GM12878 (cell line): ENCODE measurements at regions not wholly inside any gene's neighbourhood (a gene's known extent, or its start where the extent isn't known, plus 50 kb on each side); places are given as distances from the start of the nearest gene placed in this dataset.

Experiments used
- CHD2 ChIP-seq: IDR thresholded peaks from 2 replicates; pipeline ENCODE4 v1.6.1; 2011; ENCODE audit warnings: low read depth, low read length, improper control_type of control experiment, borderline replicate concordance
- CTCF ChIP-seq, 3 experiments: IDR thresholded peaks in 2 of 3; conservative IDR thresholded peaks in 1 of 3; 2 replicates each; pipeline ENCODE4 v1.5.1; 2011; ENCODE audit warnings: low read depth in 3 of 3, low read length in 3 of 3, mild to moderate bottlenecking in 3 of 3, control low read depth in 2 of 3, moderate library complexity in 2 of 3, inconsistent platforms in 1 of 3, mixed read lengths in 1 of 3; ENCODE audit not compliant: control insufficient read depth in 2 of 3, insufficient read depth in 1 of 3; ENCODE audit errors: extremely low read depth in 1 of 3
- CUX1 ChIP-seq: IDR thresholded peaks from 2 replicates; pipeline ENCODE4 v1.6.1; 2012; ENCODE audit warnings: improper control_type of control experiment, low read depth, low read length; ENCODE audit not compliant: insufficient replicate concordance
- GABPA ChIP-seq: IDR thresholded peaks from 2 replicates; pipeline ENCODE4 v1.6.1; 2014; ENCODE audit warnings: antibody characterized with exemption, low read depth, mild to moderate bottlenecking, inconsistent platforms
- NFYA ChIP-seq: IDR thresholded peaks from 2 replicates; pipeline ENCODE4 v1.6.1; 2011; ENCODE audit warnings: low read depth, mild to moderate bottlenecking, low read length, improper control_type of control experiment, borderline replicate concordance
- POLR2A ChIP-seq: IDR thresholded peaks from 2 replicates; pipeline ENCODE4 v1.6.1; 2011; ENCODE audit warnings: low read depth, mild to moderate bottlenecking, low read length
- POLR2AphosphoS5 ChIP-seq: IDR thresholded peaks from 2 replicates; pipeline ENCODE4 v1.6.1; 2011; ENCODE audit warnings: mild to moderate bottlenecking, low read length, inconsistent platforms
- RBBP5 ChIP-seq: fragments of 200-600 bp; sonication (generic); conservative IDR thresholded peaks from 2 replicates; pipeline ENCODE4 v1.6.1; 2016
- SIN3A ChIP-seq: IDR thresholded peaks from 2 replicates; pipeline ENCODE4 v1.6.1; 2012; ENCODE audit warnings: low read depth, low read length, improper control_type of control experiment
- ZZZ3 ChIP-seq: IDR thresholded peaks from 2 replicates; pipeline ENCODE4 v1.6.1; 2011; ENCODE audit warnings: low read depth; ENCODE audit not compliant: control insufficient read depth, insufficient read length

GRCh38 chr12:81944886-81945285 is 185.7 kb upstream of the PPFIA2 start:
- TF ChIP-seq POLR2A (no peak), NFYA (no peak), SIN3A (no peak), GABPA (no peak), CUX1 (no peak), POLR2AphosphoS5 (no peak), ZZZ3 (no peak), CHD2 (no peak), RBBP5 (no peak), CTCF (IDR thresholded peaks at IDR 0.05 in 2 of 3, conservative IDR thresholded peaks at IDR 0.05 in 1 of 3; ENCODE audit: control insufficient read depth in 2 of 3, extremely low read depth in 1 of 3, insufficient read depth in 1 of 3, low read depth in 3 of 3, low read length in 3 of 3) (no peak)
